RWPE1 (cell line): ENCODE measurements at regions not wholly inside any gene's neighbourhood (a gene's known extent, or its start where the extent isn't known, plus 50 kb on each side); places are given as distances from the start of the nearest gene placed in this dataset.
"Not testable (repeated sequence)": the region's sequence is repeated elsewhere in the genome, so short reads cannot be mapped to it uniquely, and the experiment has no call there.

Source experiments
- CTCF ChIA-PET: fragments of 350-600 bp; sonication (Branson Sonifier 250); formaldehyde crosslinking; extraction: SDS; loops from one replicate; lab custom pipeline; 2021; lab: Yijun Ruan, JAX
- POLR2A ChIA-PET: fragments of 400-600 bp; formaldehyde crosslinking; extraction: SDS; loops from one replicate; lab custom pipeline; 2020; ENCODE audit warnings: antibody characterized with exemption; ENCODE audit not compliant: low non-redundant PET; lab: Yijun Ruan, JAX
- DNase-seq: peaks from one replicate; pipeline ENCODE4 v3.0.0; 2012; ENCODE audit warnings: low spot score
- H3K27ac ChIP-seq: fragments of 450-650 bp; 2 replicates; pipeline ENCODE4 v1.5.1; 2017
- CTCF ChIP-seq: fragments of 450-650 bp; conservative IDR thresholded peaks from 2 replicates; pipeline ENCODE4 v1.5.1; 2017; ENCODE audit warnings: low read depth, mild to moderate bottlenecking

- POLR2A ChIA-PET: no interaction called here
- TF ChIP-seq CTCF: no peak
- CTCF ChIA-PET: no interaction called here
- no peak overlapping the region for H3K27ac ChIP-seq
- no peak for DNase-seq
These were observed 658.4 kb downstream of the UQCRFS1 start for GRCh38 chr19:28554321-28555091.

GRCh38 chr19:28553764-28554163 is 659.2 kb downstream of the UQCRFS1 start:
- ChIA-PET CTCF (no interaction called here), POLR2A (no interaction called here)
- no peak for DNase-seq
- TF ChIP-seq CTCF: no peak
- H3K27ac ChIP-seq: no peak overlapping the region

- no peak for DNase-seq
- no peak for TF ChIP-seq CTCF
- POLR2A ChIA-PET: no interaction called here
- CTCF ChIA-PET: interaction anchor here (0.6 kb wide), 1 partner anchor 119 kb away, joined by 3 read pairs; no protein-coding TSS in a partner anchor
- H3K27ac ChIP-seq: no peak overlapping the region
These were observed 659.9 kb downstream of the UQCRFS1 start for GRCh38 chr19:28553005-28553404.

GRCh38 chr19:28549680-28550277 is 663.2 kb downstream of the UQCRFS1 start:
- CTCF ChIA-PET: no interaction called here
- TF ChIP-seq CTCF: no peak
- no peak overlapping the region for H3K27ac ChIP-seq
- POLR2A ChIA-PET: no interaction called here
- no peak for DNase-seq

GRCh38 chr19:28546148-28546685 is 666.7 kb downstream of the UQCRFS1 start:
- H3K27ac ChIP-seq: no peak overlapping the region
- ChIA-PET POLR2A (no interaction called here), CTCF (no interaction called here)
- DNase-seq: no peak
- no peak for TF ChIP-seq CTCF

GRCh38 chr19:28545397-28545796 is 667.6 kb downstream of the UQCRFS1 start:
- H3K27ac ChIP-seq, CTCF ChIA-PET, POLR2A ChIA-PET, DNase-seq: not testable (repeated sequence)
